CD14-positive monocyte (primary cell): ENCODE measurements at regions not wholly inside any gene's neighbourhood (a gene's known extent, or its start where the extent isn't known, plus 50 kb on each side); places are given as distances from the start of the nearest gene placed in this dataset.

Source experiments
- DNase-seq, 3 donors: peaks; one replicate each; pipeline ENCODE4 v3.0.0-alpha.2; 2011 to 2022
- H2AFZ ChIP-seq: 2 replicates; pipeline ENCODE4 v1.6.0; 2012; ENCODE audit warnings: mild to moderate bottlenecking, low read depth, low read length, inconsistent platforms; ENCODE audit not compliant: insufficient read depth, poor library complexity, severe bottlenecking
- H3K27ac ChIP-seq, 2 donors: 1 replicate in 1 of 2; 2 replicates in 1 of 2; pipeline ENCODE4 v1.5.1; 2012 to 2013; ENCODE audit warnings: low read length in 2 of 2, control low read depth in 1 of 2, inconsistent platforms in 1 of 2, low read depth in 1 of 2, mild to moderate bottlenecking in 1 of 2
- H3K27me3 ChIP-seq, 2 donors: one replicate each; pipeline versions ENCODE4 v1.6.0 to v1.6.1; 2011 to 2013; ENCODE audit warnings: low read length in 2 of 2; ENCODE audit not compliant: control insufficient read depth in 2 of 2, insufficient read depth in 2 of 2
- H3K36me3 ChIP-seq, 2 donors: replicated peaks in 1 of 2; 1 replicate in 1 of 2; 2 replicates in 1 of 2; pipeline versions ENCODE4 v1.5.1 to v1.6.1; 2012 to 2013; ENCODE audit warnings: low read length in 2 of 2, control low read depth in 1 of 2, inconsistent platforms in 1 of 2, mild to moderate bottlenecking in 1 of 2; ENCODE audit not compliant: insufficient read depth in 2 of 2, control insufficient read depth in 1 of 2
- H3K4me1 ChIP-seq, 2 donors: 1 replicate in 1 of 2; 2 replicates in 1 of 2; pipeline versions ENCODE4 v1.5.1 to v1.6.1; 2012 to 2013; ENCODE audit warnings: low read length in 2 of 2, control low read depth in 1 of 2, inconsistent platforms in 1 of 2, mild to moderate bottlenecking in 1 of 2, moderate library complexity in 1 of 2; ENCODE audit not compliant: insufficient read depth in 2 of 2, control insufficient read depth in 1 of 2
- H3K4me2 ChIP-seq: replicated peaks from 2 replicates; pipeline ENCODE3; 2012; ENCODE audit warnings: low read length, moderate library complexity, mild to moderate bottlenecking; ENCODE audit not compliant: poor library complexity, severe bottlenecking; ENCODE audit errors: extremely low read depth
- H3K4me3 ChIP-seq, 3 experiments: fragments of 200-600 bp in 1 of 3; sonication (generic) in 1 of 3; replicated peaks in 1 of 3; 1 replicate in 2 of 3; 2 replicates in 1 of 3; pipeline ENCODE4 v1.5.1; 2011 to 2013; ENCODE audit warnings: low read length in 3 of 3, mild to moderate bottlenecking in 3 of 3, control low read depth in 2 of 3, low read depth in 2 of 3, inconsistent platforms in 1 of 3, moderate library complexity in 1 of 3
- H3K79me2 ChIP-seq: 2 replicates; pipeline ENCODE4 v1.6.0; 2012; ENCODE audit warnings: mild to moderate bottlenecking, control low read depth, inconsistent platforms, low read length, moderate library complexity; ENCODE audit not compliant: insufficient read depth
- H3K9ac ChIP-seq: 2 replicates; pipeline ENCODE4 v1.6.0; 2017; ENCODE audit warnings: low read length, mild to moderate bottlenecking; ENCODE audit not compliant: insufficient read depth, poor library complexity, severe bottlenecking
- H3K9me3 ChIP-seq, 2 donors: replicated peaks in 1 of 2; 1 replicate in 1 of 2; 2 replicates in 1 of 2; pipeline versions ENCODE4 v1.5.1 to v1.6.1; 2012 to 2013; ENCODE audit warnings: low read length in 2 of 2, control low read depth in 1 of 2; ENCODE audit not compliant: control insufficient read depth in 1 of 2, insufficient read depth in 1 of 2
- H4K20me1 ChIP-seq: 2 replicates; pipeline ENCODE4 v1.6.0; 2012; ENCODE audit warnings: mild to moderate bottlenecking, low read length, control low read depth, moderate library complexity; ENCODE audit not compliant: insufficient read depth
- H3K27ac Mint-ChIP-seq, 7 donors: one replicate each; pipeline ENCODE4 v1.8.0; 2020; ENCODE audit warnings: mild to moderate bottlenecking in 7 of 7, mixed read lengths in 7 of 7, moderate library complexity in 6 of 7, inconsistent platforms in 2 of 7
- H3K27me3 Mint-ChIP-seq, 3 donors: one replicate each; pipeline ENCODE4 v1.8.0; 2021 to 2022; ENCODE audit warnings: low read depth in 3 of 3, mild to moderate bottlenecking in 3 of 3, mixed read lengths in 3 of 3, moderate library complexity in 3 of 3, inconsistent platforms in 1 of 3
- H3K36me3 Mint-ChIP-seq, 2 donors: one replicate each; pipeline ENCODE4 v1.8.0; 2020; ENCODE audit warnings: mixed read lengths in 2 of 2, inconsistent platforms in 1 of 2, mild to moderate bottlenecking in 1 of 2
- H3K4me1 Mint-ChIP-seq: one replicate; pipeline ENCODE4 v1.8.0; 2020; ENCODE audit warnings: mild to moderate bottlenecking, mixed read lengths
- H3K4me3 Mint-ChIP-seq, 2 donors: one replicate each; pipeline ENCODE4 v1.8.0; 2020; ENCODE audit warnings: mild to moderate bottlenecking in 2 of 2, mixed read lengths in 2 of 2, moderate library complexity in 1 of 2
- H3K9me3 Mint-ChIP-seq, 7 donors: one replicate each; pipeline ENCODE4 v1.8.0; 2020 to 2022; ENCODE audit warnings: mixed read lengths in 7 of 7, mild to moderate bottlenecking in 6 of 7, moderate library complexity in 6 of 7, inconsistent platforms in 2 of 7
- WGBS: methylation state at CpG from one replicate; pipeline ENCODE4 v1.1.5; 2013; ENCODE audit warnings: missing lambda C conversion rate; ENCODE audit not compliant: insufficient coverage; 5-methylcytosine and 5-hydroxymethylcytosine counted together
- intact Hi-C, 2 donors: fragments of 100-400 bp; cut with micrococcal nuclease; formaldehyde crosslinking; loops; one replicate each; pipeline versions ENCODE4 v1.15.0 to v1.15.1; 2023
- TF ChIP-seq, protein P1 (sequence below): fragments of 200-600 bp; IDR thresholded peaks from one replicate; pipeline ENCODE4 v1.8.0; 2022; ENCODE audit warnings: antibody characterized with exemption, mild to moderate bottlenecking

DNA sequence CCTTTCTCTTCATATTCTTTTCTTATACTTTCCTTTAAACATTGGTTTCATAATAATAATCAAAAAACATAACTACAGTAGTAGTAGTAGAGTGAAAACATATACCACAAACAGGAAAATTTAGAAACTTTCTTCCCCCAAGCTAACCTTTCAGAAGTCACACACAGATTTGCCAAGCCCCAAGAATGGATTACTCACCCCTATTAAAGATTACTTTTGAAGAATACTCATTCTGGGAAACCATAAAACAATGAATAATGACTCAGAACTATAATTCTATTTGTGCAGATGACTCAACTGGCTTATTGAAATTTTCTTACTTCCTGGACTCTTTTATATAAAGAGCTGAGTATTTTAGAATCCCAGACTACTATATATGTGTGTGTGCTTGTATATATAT lies 119.4 kb upstream of the GJE1 start:
- Histone ChIP-seq H3K36me3 (no peaks in the 10 kb centered on the region), H3K4me3 (no peak overlapping the region), H2AFZ (no peak overlapping the region), H3K4me1 (no peaks in the 10 kb centered on the region), H3K9ac (no peak overlapping the region), H3K27ac (no peak overlapping the region), H3K27me3 (no peaks in the 10 kb centered on the region), H4K20me1 (no peaks in the 10 kb centered on the region), H3K79me2 (no peaks in the 10 kb centered on the region), H3K4me2 (no peak overlapping the region), H3K9me3 (no peaks in the 10 kb centered on the region)
- H3K36me3 Mint-ChIP-seq: no peaks in the 10 kb centered on the region
- intact Hi-C loops: no loop called here
- no peak overlapping the region for H3K27ac Mint-ChIP-seq
- H3K4me3 Mint-ChIP-seq: no peak overlapping the region
- peaks cover 0 to 7% (median 3%) of the 10 kb centered on the region in 7 donors for H3K9me3 Mint-ChIP-seq
- H3K27me3 Mint-ChIP-seq: peaks cover 0 to 2% (median 1%) of the 10 kb centered on the region in 3 donors
- DNase-seq: no peak
- TF ChIP-seq, protein P1, sequence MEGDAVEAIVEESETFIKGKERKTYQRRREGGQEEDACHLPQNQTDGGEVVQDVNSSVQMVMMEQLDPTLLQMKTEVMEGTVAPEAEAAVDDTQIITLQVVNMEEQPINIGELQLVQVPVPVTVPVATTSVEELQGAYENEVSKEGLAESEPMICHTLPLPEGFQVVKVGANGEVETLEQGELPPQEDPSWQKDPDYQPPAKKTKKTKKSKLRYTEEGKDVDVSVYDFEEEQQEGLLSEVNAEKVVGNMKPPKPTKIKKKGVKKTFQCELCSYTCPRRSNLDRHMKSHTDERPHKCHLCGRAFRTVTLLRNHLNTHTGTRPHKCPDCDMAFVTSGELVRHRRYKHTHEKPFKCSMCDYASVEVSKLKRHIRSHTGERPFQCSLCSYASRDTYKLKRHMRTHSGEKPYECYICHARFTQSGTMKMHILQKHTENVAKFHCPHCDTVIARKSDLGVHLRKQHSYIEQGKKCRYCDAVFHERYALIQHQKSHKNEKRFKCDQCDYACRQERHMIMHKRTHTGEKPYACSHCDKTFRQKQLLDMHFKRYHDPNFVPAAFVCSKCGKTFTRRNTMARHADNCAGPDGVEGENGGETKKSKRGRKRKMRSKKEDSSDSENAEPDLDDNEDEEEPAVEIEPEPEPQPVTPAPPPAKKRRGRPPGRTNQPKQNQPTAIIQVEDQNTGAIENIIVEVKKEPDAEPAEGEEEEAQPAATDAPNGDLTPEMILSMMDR: no peak
- H3K4me1 Mint-ChIP-seq: no peaks in the 10 kb centered on the region

DNA sequence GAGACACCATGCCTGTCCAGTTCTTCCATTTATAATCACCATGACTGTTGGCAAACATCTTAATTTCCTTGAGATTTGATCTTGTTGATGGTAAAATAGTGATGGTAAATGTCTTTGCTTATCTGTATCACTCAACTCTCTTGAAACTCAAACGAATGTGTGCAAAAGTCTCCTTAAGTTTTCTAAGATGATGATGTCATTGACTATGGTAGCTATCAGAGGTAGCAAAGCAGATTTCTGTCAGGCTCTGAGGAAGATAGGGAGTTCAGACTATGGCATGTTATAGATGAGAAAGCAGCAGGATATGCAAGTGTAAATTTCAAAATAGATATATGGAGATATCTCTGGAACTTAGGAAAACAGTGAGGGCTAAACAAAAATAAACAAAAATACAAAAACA lies 121.0 kb upstream of the GJE1 start:
- no peak overlapping the region for H3K27ac Mint-ChIP-seq

More for the DNA sequence above, 121.0 kb upstream of the GJE1 start:
- TF ChIP-seq, protein P1: no peak
- Histone ChIP-seq H3K9ac (no peak overlapping the region), H3K4me1 (no peaks in the 10 kb centered on the region), H4K20me1 (no peaks in the 10 kb centered on the region), H3K4me2 (no peak overlapping the region), H3K27me3 (no peaks in the 10 kb centered on the region), H3K9me3 (no peaks in the 10 kb centered on the region), H2AFZ (no peak overlapping the region), H3K79me2 (no peaks in the 10 kb centered on the region), H3K4me3 (no peak overlapping the region), H3K36me3 (no peaks in the 10 kb centered on the region), H3K27ac (no peak overlapping the region)
- peaks cover 0 to 2% (median 1%) of the 10 kb centered on the region in 3 donors for H3K27me3 Mint-ChIP-seq
- H3K4me1 Mint-ChIP-seq: no peaks in the 10 kb centered on the region
- peaks cover 0 to 3% (median 0%) of the 10 kb centered on the region in 7 donors for H3K9me3 Mint-ChIP-seq
- no peaks in the 10 kb centered on the region for H3K36me3 Mint-ChIP-seq
- DNase-seq: no peak
- intact Hi-C loops: no loop called here
- H3K4me3 Mint-ChIP-seq: no peak overlapping the region
- no CpG with 5 or more reads among the region's 1 CpG for WGBS
